Cardiac fibroblast (primary cell): ENCODE measurements at regions not wholly inside any gene's neighbourhood (a gene's known extent, or its start where the extent isn't known, plus 50 kb on each side); places are given as distances from the start of the nearest gene placed in this dataset.

ENCODE experiments used
- DNase-seq, 2 donors: peaks; one replicate each; pipeline versions ENCODE4 v3.0.0 to v3.0.0-alpha.2; 2010; ENCODE audit warnings: low read depth in 2 of 2
- H3K4me3 ChIP-seq, 2 donors: replicated peaks in 1 of 2; 1 replicate in 1 of 2; 2 replicates in 1 of 2; pipeline ENCODE4 v1.5.1; 2011; ENCODE audit warnings: low read depth in 2 of 2, low read length in 2 of 2, mild to moderate bottlenecking in 2 of 2, moderate library complexity in 1 of 2
- CTCF ChIP-seq: IDR thresholded peaks from one replicate; pipeline ENCODE4 v1.5.1; 2011; ENCODE audit warnings: low read depth, mild to moderate bottlenecking, low read length, inconsistent platforms

- H3K4me3 ChIP-seq: no peak overlapping the region
- no peak for DNase-seq
- no peak for TF ChIP-seq CTCF
These were observed 142.0 kb downstream of the TRIM29 start for GRCh38 chr11:119995730-119996491.

- no peak overlapping the region for H3K4me3 ChIP-seq
- no peak for TF ChIP-seq CTCF
- DNase-seq: no peak
These were observed 144.2 kb downstream of the TRIM29 start for GRCh38 chr11:119993722-119994121.

GRCh38 chr11:119992171-119993051 lies 145.5 kb downstream of the TRIM29 start:
- no peak overlapping the region for H3K4me3 ChIP-seq
- TF ChIP-seq CTCF: no peak
- DNase-seq: no peak

GRCh38 chr11:119991669-119992068 lies 146.2 kb downstream of the TRIM29 start:
- DNase-seq: no peak
- no peak overlapping the region for H3K4me3 ChIP-seq
- TF ChIP-seq CTCF: no peak

GRCh38 chr11:119991022-119991404 lies 146.9 kb downstream of the TRIM29 start:
- H3K4me3 ChIP-seq: no peak overlapping the region
- TF ChIP-seq CTCF: no peak
- no peak for DNase-seq

GRCh38 chr11:119990309-119991021 lies 147.4 kb downstream of the TRIM29 start:
- H3K4me3 ChIP-seq: no peak overlapping the region
- DNase-seq: peak; percentile 4 to 14
- TF ChIP-seq CTCF: no peak
